Activated T-cell treated with anti-CD3 and anti-CD28 coated beads, Interleukin-2, amount 50 U/mL, for 24 hours (primary cell): ENCODE measurements at regions not wholly inside any gene's neighbourhood (a gene's known extent, or its start where the extent isn't known, plus 50 kb on each side); places are given as distances from the start of the nearest gene placed in this dataset.

Source experiments
- DNase-seq: peaks from one replicate; pipeline ENCODE4 v3.0.0-alpha.2; 2020
- H3K27ac Mint-ChIP-seq: 2 replicates; pipeline ENCODE4 v1.8.0; 2020; ENCODE audit warnings: mild to moderate bottlenecking, mixed read lengths
- H3K27me3 Mint-ChIP-seq: 2 replicates; pipeline ENCODE4 v1.8.0; 2020; ENCODE audit warnings: mixed read lengths
- H3K36me3 Mint-ChIP-seq: 2 replicates; pipeline ENCODE4 v1.8.0; 2020; ENCODE audit warnings: low read depth, mixed read lengths
- H3K4me1 Mint-ChIP-seq: 2 replicates; pipeline ENCODE4 v1.8.0; 2020; ENCODE audit warnings: low read depth, mixed read lengths
- H3K4me3 Mint-ChIP-seq: 2 replicates; pipeline ENCODE4 v1.8.0; 2020; ENCODE audit warnings: mild to moderate bottlenecking, moderate library complexity, mixed read lengths
- H3K9me3 Mint-ChIP-seq: 2 replicates; pipeline ENCODE4 v1.8.0; 2020; ENCODE audit warnings: mixed read lengths

DNA sequence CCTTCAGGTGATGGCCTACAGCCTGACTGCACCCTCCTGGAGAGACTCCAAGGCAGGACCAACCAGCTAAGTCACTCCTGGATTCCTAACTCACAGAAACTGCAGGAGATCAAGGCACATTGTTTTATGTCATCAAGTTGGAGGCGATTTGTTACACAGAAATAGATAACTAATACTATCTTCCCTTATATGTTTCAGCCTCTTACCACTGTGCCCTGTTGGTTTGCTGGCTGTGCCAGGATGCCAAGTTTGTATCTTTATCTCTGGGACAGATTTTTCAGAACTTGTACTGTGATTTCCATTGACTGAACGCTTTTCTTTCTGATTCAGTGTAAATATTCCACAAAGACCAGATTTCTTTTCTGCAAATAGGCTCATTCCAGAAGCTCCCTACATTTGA is 76.2 kb upstream of the OPCML start:
- DNase-seq = no peak
- Mint-ChIP-seq H3K27me3 (no peaks in the 10 kb centered on the region), H3K9me3 (peaks cover 11% of the 10 kb centered on the region), H3K4me3 (no peak overlapping the region), H3K27ac (no peak overlapping the region), H3K36me3 (no peaks in the 10 kb centered on the region), H3K4me1 (no peaks in the 10 kb centered on the region)

DNA sequence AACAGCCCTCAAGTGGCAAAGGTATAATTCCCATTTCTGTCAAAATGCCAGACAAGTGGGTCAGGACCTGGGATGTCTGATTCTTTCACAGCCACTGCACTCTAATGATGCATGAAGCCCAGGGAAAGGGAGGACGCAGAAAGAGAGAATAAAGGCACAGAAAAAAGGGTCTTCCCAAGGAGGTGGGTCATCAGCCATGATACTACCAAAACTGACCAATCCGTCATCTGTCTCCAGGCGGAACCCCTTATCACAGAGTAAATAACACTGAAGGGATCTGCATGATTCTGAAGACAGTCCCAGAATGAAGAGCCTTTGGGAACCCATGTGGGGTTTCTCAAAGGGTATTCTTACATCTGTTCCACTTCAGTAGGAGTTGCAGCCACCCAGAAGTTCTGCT is 73.8 kb upstream of the OPCML start:
- Mint-ChIP-seq H3K27me3 (no peaks in the 10 kb centered on the region), H3K36me3 (no peaks in the 10 kb centered on the region), H3K4me1 (no peaks in the 10 kb centered on the region), H3K4me3 (no peak overlapping the region), H3K9me3 (peaks cover 10% of the 10 kb centered on the region), H3K27ac (no peak overlapping the region)
- DNase-seq = no peak

GRCh38 chr11:133605482-133605881 is 73.2 kb upstream of the OPCML start:
- no peak for DNase-seq
- no peaks in the 10 kb centered on the region for H3K4me1 Mint-ChIP-seq
- H3K27ac Mint-ChIP-seq = no peak overlapping the region
- no peak overlapping the region for H3K4me3 Mint-ChIP-seq
- H3K36me3 Mint-ChIP-seq = no peaks in the 10 kb centered on the region
- H3K9me3 Mint-ChIP-seq = peaks cover 7% of the 10 kb centered on the region
- H3K27me3 Mint-ChIP-seq = no peaks in the 10 kb centered on the region

- no peak for DNase-seq
- Mint-ChIP-seq H3K27ac (no peak overlapping the region), H3K9me3 (no peaks in the 10 kb centered on the region), H3K4me1 (no peaks in the 10 kb centered on the region), H3K4me3 (no peak overlapping the region), H3K27me3 (peaks cover 2% of the 10 kb centered on the region), H3K36me3 (no peaks in the 10 kb centered on the region)
Measured at GRCh38 chr11:133601641-133602040, 69.3 kb upstream of the OPCML start.

- H3K27ac Mint-ChIP-seq = no peak overlapping the region
- H3K27me3 Mint-ChIP-seq = peaks cover 2% of the 10 kb centered on the region
- H3K4me1 Mint-ChIP-seq = no peaks in the 10 kb centered on the region
- DNase-seq = no peak
- H3K36me3 Mint-ChIP-seq = no peaks in the 10 kb centered on the region
- H3K4me3 Mint-ChIP-seq = no peak overlapping the region
- H3K9me3 Mint-ChIP-seq = no peaks in the 10 kb centered on the region
Measured at GRCh38 chr11:133600786-133601185, 68.5 kb upstream of the OPCML start.

GRCh38 chr11:133600306-133600705 is 68.0 kb upstream of the OPCML start:
- no peaks in the 10 kb centered on the region for H3K9me3 Mint-ChIP-seq
- peaks cover 2% of the 10 kb centered on the region for H3K27me3 Mint-ChIP-seq
- no peak overlapping the region for H3K27ac Mint-ChIP-seq
- H3K4me3 Mint-ChIP-seq = no peak overlapping the region
- no peak for DNase-seq
- H3K36me3 Mint-ChIP-seq = no peaks in the 10 kb centered on the region
- no peaks in the 10 kb centered on the region for H3K4me1 Mint-ChIP-seq

- no peaks in the 10 kb centered on the region for H3K9me3 Mint-ChIP-seq
- no peak overlapping the region for H3K27ac Mint-ChIP-seq
- H3K27me3 Mint-ChIP-seq = peaks cover 2% of the 10 kb centered on the region
- H3K36me3 Mint-ChIP-seq = no peaks in the 10 kb centered on the region
- H3K4me3 Mint-ChIP-seq = no peak overlapping the region
- DNase-seq = no peak
- H3K4me1 Mint-ChIP-seq = no peaks in the 10 kb centered on the region
Measured at GRCh38 chr11:133598906-133599305, 66.6 kb upstream of the OPCML start.

DNA sequence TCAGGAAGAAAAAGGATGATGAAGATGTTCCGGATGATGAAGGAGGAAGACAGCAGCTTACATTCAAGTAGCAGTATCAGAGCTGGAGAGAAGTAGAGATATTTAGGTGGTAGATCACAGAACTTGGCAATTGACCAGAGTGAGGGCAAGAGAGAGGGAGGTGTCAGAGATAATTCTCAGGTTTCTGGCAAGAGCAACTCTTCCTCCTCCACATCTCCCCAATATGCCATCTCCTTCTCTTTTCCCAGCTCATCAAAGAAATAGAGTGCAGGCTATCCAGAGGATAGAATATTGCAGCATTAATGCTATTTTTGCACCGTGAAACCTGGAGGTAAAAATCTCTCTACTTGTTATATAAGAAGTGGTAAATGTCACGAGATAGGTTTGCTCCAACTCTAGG is 64.9 kb upstream of the OPCML start:
- H3K4me3 Mint-ChIP-seq = no peak overlapping the region

DNA sequence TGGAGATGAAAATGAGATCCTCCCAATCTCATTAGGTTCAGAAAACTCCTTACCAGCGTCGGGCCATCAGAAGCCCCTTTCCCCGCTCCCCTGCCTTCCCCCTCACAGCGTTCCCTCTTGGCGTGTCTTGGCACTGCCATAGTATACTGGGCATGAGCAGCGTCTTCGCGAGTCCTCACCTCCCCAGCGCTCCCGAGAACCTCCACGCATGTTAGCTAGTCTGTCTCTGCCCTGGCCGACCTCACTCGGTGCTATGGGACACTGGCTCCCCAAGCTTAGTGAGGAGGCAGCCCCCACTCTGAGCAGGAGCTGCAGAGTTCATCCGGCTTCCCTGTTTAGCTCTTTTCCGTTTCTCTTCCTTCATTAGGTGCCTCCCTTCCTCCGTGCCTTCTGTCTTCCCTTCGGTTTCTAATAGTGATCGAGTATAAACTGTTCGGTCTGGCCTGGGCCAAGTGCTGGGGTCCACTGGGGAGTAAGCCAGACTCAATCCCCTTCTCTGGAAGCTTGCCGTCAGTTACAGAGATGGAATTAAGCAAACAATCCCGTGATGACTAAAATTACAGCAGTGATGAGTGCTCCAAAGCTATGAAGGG is 63.8 kb upstream of the OPCML start:
- no peaks in the 10 kb centered on the region for H3K9me3 Mint-ChIP-seq
- H3K36me3 Mint-ChIP-seq = no peaks in the 10 kb centered on the region
- DNase-seq = no peak
- no peak overlapping the region for H3K4me3 Mint-ChIP-seq
- no peaks in the 10 kb centered on the region for H3K4me1 Mint-ChIP-seq
- no peak overlapping the region for H3K27ac Mint-ChIP-seq
- peaks cover 2% of the 10 kb centered on the region for H3K27me3 Mint-ChIP-seq

More for the DNA sequence above, 64.9 kb upstream of the OPCML start:
- no peaks in the 10 kb centered on the region for H3K9me3 Mint-ChIP-seq
- DNase-seq = no peak
- peaks cover 2% of the 10 kb centered on the region for H3K27me3 Mint-ChIP-seq
- H3K4me1 Mint-ChIP-seq = no peaks in the 10 kb centered on the region
- no peak overlapping the region for H3K27ac Mint-ChIP-seq
- no peaks in the 10 kb centered on the region for H3K36me3 Mint-ChIP-seq

DNA sequence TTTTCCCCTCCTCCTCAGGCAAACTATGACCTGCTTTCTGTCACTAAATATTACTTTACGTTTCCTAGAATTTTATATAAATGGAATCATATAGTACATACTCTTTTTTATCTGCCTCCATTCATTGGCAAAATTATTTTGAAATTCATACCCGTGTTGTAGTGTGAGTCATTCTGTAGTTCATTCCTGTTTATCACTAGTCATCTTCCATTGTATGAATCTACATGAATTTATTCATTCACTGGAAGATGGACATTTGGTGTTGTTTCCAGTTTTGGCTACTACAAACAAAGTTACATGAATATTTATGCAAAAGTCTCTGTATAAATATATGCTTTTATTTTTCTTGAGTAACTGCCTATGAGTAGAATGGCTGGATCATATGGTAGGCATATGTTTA is 60.7 kb upstream of the OPCML start:
- no peak for DNase-seq
- Mint-ChIP-seq H3K36me3 (no peaks in the 10 kb centered on the region), H3K9me3 (no peaks in the 10 kb centered on the region), H3K4me1 (no peaks in the 10 kb centered on the region), H3K27me3 (no peaks in the 10 kb centered on the region), H3K27ac (no peak overlapping the region), H3K4me3 (no peak overlapping the region)

- no peaks in the 10 kb centered on the region for H3K4me1 Mint-ChIP-seq
- no peak overlapping the region for H3K27ac Mint-ChIP-seq
- no peak for DNase-seq
- H3K4me3 Mint-ChIP-seq = no peak overlapping the region
- no peaks in the 10 kb centered on the region for H3K9me3 Mint-ChIP-seq
- no peaks in the 10 kb centered on the region for H3K27me3 Mint-ChIP-seq
- H3K36me3 Mint-ChIP-seq = no peaks in the 10 kb centered on the region
Measured at GRCh38 chr11:133586903-133587517, 54.7 kb upstream of the OPCML start.

DNA sequence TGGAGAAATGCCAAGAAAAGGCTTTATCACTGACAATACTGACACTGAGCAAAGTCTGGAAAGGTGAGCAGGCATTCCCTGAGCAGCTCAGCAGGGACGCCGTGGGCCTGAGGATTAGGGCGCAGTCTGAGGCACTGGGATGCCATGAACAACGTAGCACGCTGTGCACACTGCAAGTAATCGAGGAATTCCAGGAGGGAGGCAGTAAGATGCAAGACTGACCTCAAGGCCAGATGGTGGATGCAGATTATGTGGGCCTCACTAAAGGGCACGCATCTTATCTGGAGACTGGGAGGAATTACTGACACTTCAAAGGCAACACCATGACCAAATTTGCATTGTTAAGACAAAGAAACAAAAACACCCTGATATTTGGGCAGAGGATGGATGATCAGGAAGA is 50.4 kb upstream of the OPCML start:
- H3K9me3 Mint-ChIP-seq = no peaks in the 10 kb centered on the region
- no peak overlapping the region for H3K27ac Mint-ChIP-seq
- no peak overlapping the region for H3K4me3 Mint-ChIP-seq
- H3K4me1 Mint-ChIP-seq = no peaks in the 10 kb centered on the region
- H3K27me3 Mint-ChIP-seq = no peaks in the 10 kb centered on the region
- no peak for DNase-seq
- H3K36me3 Mint-ChIP-seq = no peaks in the 10 kb centered on the region

- H3K9me3 Mint-ChIP-seq = no peaks in the 10 kb centered on the region
- H3K27me3 Mint-ChIP-seq = no peaks in the 10 kb centered on the region
- no peak overlapping the region for H3K4me3 Mint-ChIP-seq
- no peak overlapping the region for H3K27ac Mint-ChIP-seq
- H3K36me3 Mint-ChIP-seq = no peaks in the 10 kb centered on the region
- DNase-seq = no peak
- H3K4me1 Mint-ChIP-seq = no peaks in the 10 kb centered on the region
Measured at GRCh38 chr11:133582326-133582725, 50.0 kb upstream of the OPCML start.
